K562 (cell line): ENCODE measurements at regions not wholly inside any gene's neighbourhood (a gene's known extent, or its start where the extent isn't known, plus 50 kb on each side); places are given as distances from the start of the nearest gene placed in this dataset.

ENCODE experiments used
- ATAC-seq: fragments of 200-7000 bp; cut with Tn5 transposase; 3 replicates; pipeline ENCODE4 v1.9.1; 2020; ENCODE audit warnings: moderate library complexity
- BruUV-seq: library from RNA; stranded (reverse); fragments of 400-500 nt; replicated peaks from 2 replicates; lab custom pipeline; 2021; lab: Mats Ljungman, UMichigan
- CTCF ChIA-PET: fragments of 300-600 bp; formaldehyde crosslinking; extraction: SDS; loops from one replicate; lab custom pipeline; 2021; ENCODE audit warnings: low intra/inter-chr PET ratio; lab: Yijun Ruan, JAX
- POLR2A ChIA-PET: fragments of 300-600, 350-650 bp; sonication (Branson Sonifier 250); formaldehyde crosslinking; extraction: SDS; loops from one replicate; lab custom pipeline; 2021; ENCODE audit warnings: antibody characterized with exemption, inconsistent platforms; lab: Yijun Ruan, JAX
- DNase-seq, 4 experiments: peaks; one replicate each; pipeline versions ENCODE4 v3.0.0 to v3.0.0-alpha.2; 2011 to 2018; ENCODE audit warnings: low spot score in 3 of 4, mixed read lengths in 3 of 4; ENCODE audit errors: extremely low read depth in 1 of 4
- FAIRE-seq: peaks from 2 replicates; lab custom pipeline; 2011; peaks lifted over from hg19 to GRCh38; lab: Jason Lieb, UNC
- H2AFZ ChIP-seq: 2 replicates; pipeline ENCODE4 v1.6.0; 2011; ENCODE audit warnings: low read depth, low read length, control low read depth, inconsistent platforms
- H3K27ac ChIP-seq: fragments of 200-600 bp; 3 replicates; pipeline ENCODE4 v1.8.0; 2011; ENCODE audit warnings: low read depth, mild to moderate bottlenecking, control low read depth, inconsistent platforms, low read length, moderate library complexity, mixed read lengths; ENCODE audit errors: extremely low read depth
- H3K27me3 ChIP-seq, 2 experiments: fragments of 300-600 bp in 1 of 2; 2 replicates in 1 of 2; 3 replicates in 1 of 2; pipeline versions ENCODE4 v1.6.0 to v1.8.0; 2011; ENCODE audit warnings: inconsistent platforms in 2 of 2, low read length in 2 of 2, mild to moderate bottlenecking in 1 of 2, mixed read lengths in 1 of 2, moderate library complexity in 1 of 2; ENCODE audit not compliant: control insufficient read depth in 2 of 2, insufficient read depth in 2 of 2
- H3K36me3 ChIP-seq: fragments of 300-600 bp; 3 replicates; pipeline ENCODE4 v1.8.0; 2011; ENCODE audit warnings: mild to moderate bottlenecking, low read length, inconsistent platforms; ENCODE audit not compliant: control insufficient read depth, insufficient read depth
- H3K4me1 ChIP-seq, 2 experiments: fragments of 200-600 bp in 1 of 2; replicated peaks in 1 of 2; 2 replicates in 1 of 2; 3 replicates in 1 of 2; pipeline versions ENCODE4 v1.5.1 to v1.8.0; 2011; ENCODE audit warnings: inconsistent platforms in 2 of 2, low read length in 2 of 2, mild to moderate bottlenecking in 1 of 2, mixed read lengths in 1 of 2, moderate library complexity in 1 of 2; ENCODE audit not compliant: control insufficient read depth in 2 of 2, insufficient read depth in 2 of 2
- H3K4me2 ChIP-seq: 2 replicates; pipeline ENCODE4 v1.6.1; 2011; ENCODE audit warnings: low read length, control low read depth, inconsistent platforms, mixed read lengths; ENCODE audit not compliant: insufficient read depth
- H3K4me3 ChIP-seq: fragments of 200-600 bp; sonication (generic), shearing (Covaris generic); 2 replicates; pipeline ENCODE4 v1.5.1; 2016; ENCODE audit warnings: control low read depth, inconsistent platforms
- H3K79me2 ChIP-seq: fragments of 200-600 bp; 3 replicates; pipeline ENCODE4 v1.8.0; 2011; ENCODE audit warnings: low read length, inconsistent platforms; ENCODE audit not compliant: control insufficient read depth, insufficient read depth
- H3K9ac ChIP-seq, 2 experiments: 2 replicates each; pipeline versions ENCODE4 v1.6.0 to v1.6.1; 2011; ENCODE audit warnings: low read depth in 2 of 2, low read length in 2 of 2, control low read depth in 1 of 2, inconsistent platforms in 1 of 2, mild to moderate bottlenecking in 1 of 2, mixed read lengths in 1 of 2; ENCODE audit not compliant: insufficient read depth in 1 of 2
- H3K9me1 ChIP-seq: one replicate; pipeline ENCODE4 v1.6.0; 2011; ENCODE audit warnings: inconsistent platforms, mild to moderate bottlenecking, low read length, moderate library complexity; ENCODE audit not compliant: control insufficient read depth, insufficient read depth
- H3K9me3 ChIP-seq: replicated peaks from 2 replicates; pipeline ENCODE4 v1.5.1; 2011; ENCODE audit warnings: low read depth, low read length, inconsistent platforms; ENCODE audit not compliant: control insufficient read depth, insufficient read depth
- H4K20me1 ChIP-seq: replicated peaks from 2 replicates; pipeline ENCODE4 v1.6.1; 2011; ENCODE audit warnings: low read length, inconsistent platforms, mixed read lengths; ENCODE audit not compliant: control insufficient read depth, insufficient read depth
- DNMT1 ChIP-seq: fragments of 450-650 bp; IDR thresholded peaks from 2 replicates; pipeline ENCODE4 v1.6.1; 2016; ENCODE audit warnings: antibody characterized with exemption, mild to moderate bottlenecking
- ERF ChIP-seq: fragments of 450-650 bp; formaldehyde crosslinking; IDR thresholded peaks from 2 replicates; pipeline ENCODE4 v1.4.0; 2020; ENCODE audit warnings: mild to moderate bottlenecking, mixed read lengths
- HNRNPH1 ChIP-seq: fragments of 200-400 bp; formaldehyde crosslinking; optimal IDR thresholded peaks from 2 replicates; pipeline ENCODE3; 2017; ENCODE audit warnings: low read depth, mild to moderate bottlenecking, low read length, moderate library complexity
- MAFG ChIP-seq: fragments of 450-650 bp; conservative IDR thresholded peaks from 2 replicates; pipeline ENCODE4 v1.6.1; 2016; ENCODE audit warnings: missing genetic modification characterization, missing compliant biosample characterization
- NFIX ChIP-seq: fragments of 250-450 bp; sonication (Bioruptor Pico); IDR thresholded peaks from 2 replicates; pipeline ENCODE4 v1.4.0; 2020; ENCODE audit warnings: low read depth, mild to moderate bottlenecking, moderate library complexity
- PHF20 ChIP-seq: fragments of 450-650 bp; IDR thresholded peaks from 2 replicates; pipeline ENCODE4 v1.6.1; 2018; ENCODE audit not compliant: partially characterized antibody
- ZNF143 ChIP-seq: sonication (generic); formaldehyde crosslinking; IDR thresholded peaks from 2 replicates; pipeline ENCODE4 v1.9.0; 2022; ENCODE audit warnings: mild to moderate bottlenecking, missing genetic modification reagents
- ZNF212 ChIP-seq: fragments of 450-650 bp; formaldehyde crosslinking; IDR thresholded peaks from 2 replicates; pipeline ENCODE4 v1.4.0; 2020; ENCODE audit warnings: mild to moderate bottlenecking
- ZNF224 ChIP-seq: sonication (generic); formaldehyde crosslinking; IDR thresholded peaks from 2 replicates; pipeline ENCODE4 v1.8.0; 2022; ENCODE audit warnings: mild to moderate bottlenecking, missing genetic modification reagents
- ZNF3 ChIP-seq: fragments of 250-450 bp; sonication (Bioruptor Pico); IDR thresholded peaks from 2 replicates; pipeline ENCODE4 v1.5.0; 2021; ENCODE audit warnings: mild to moderate bottlenecking, moderate library complexity
- ZNF77 ChIP-seq: fragments of 250-450 bp; sonication (Bioruptor Pico); IDR thresholded peaks from 2 replicates; pipeline ENCODE4 v1.5.0; 2020
- WGBS: fragments of 100-300 bp; shearing (Covaris generic); methylation state at CpG from one replicate; pipeline ENCODE4 v1.1.6; 2016; ENCODE audit warnings: low coverage, mixed read lengths; ENCODE audit not compliant: insufficient coverage; ENCODE audit errors: missing lambda C conversion rate; 5-methylcytosine and 5-hydroxymethylcytosine counted together
- in situ Hi-C: fragments of 300-500 bp; cut with MboI; formaldehyde crosslinking; loops from 4 replicates; pipeline ENCODE4 v1.15.0; 2018; ENCODE audit warnings: inconsistent platforms, mixed read lengths
- intact Hi-C: fragments of 100-400 bp; cut with micrococcal nuclease; formaldehyde crosslinking; loops from 2 replicates; pipeline ENCODE4 v1.14.2; 2022
- TF ChIP-seq, protein P1 (sequence below): fragments of 250-450 bp; sonication (Bioruptor Pico); IDR thresholded peaks from 2 replicates; pipeline ENCODE4 v1.9.0; 2021; ENCODE audit warnings: mild to moderate bottlenecking
- TF ChIP-seq, protein P2 (sequence below): fragments of 450-650 bp; IDR thresholded peaks from 2 replicates; pipeline ENCODE4 v1.6.1; 2017; ENCODE audit warnings: mild to moderate bottlenecking, moderate library complexity

DNA sequence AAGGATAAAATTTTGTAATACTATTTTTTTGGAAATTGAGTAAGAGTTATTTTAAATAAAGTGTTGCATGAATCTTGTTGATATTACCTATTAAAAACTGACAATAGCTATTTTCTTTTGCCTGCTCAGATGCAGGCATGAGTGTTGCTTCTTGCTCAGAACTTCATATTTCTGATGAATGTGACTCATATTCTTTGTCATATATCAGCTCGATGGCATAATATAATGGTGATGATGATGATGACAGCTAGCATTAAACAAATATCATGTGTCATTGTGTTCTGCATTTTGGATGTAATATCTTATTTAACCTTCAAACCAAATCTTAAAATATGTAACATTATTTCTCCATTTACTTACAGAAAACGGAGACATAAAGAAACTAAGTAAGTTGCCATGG, 605.5 kb upstream of the FOXG1 start:
- no peak for FAIRE-seq
- Histone ChIP-seq H3K27ac (no peak overlapping the region), H2AFZ (no peak overlapping the region), H3K9ac (no peak overlapping the region), H3K4me2 (no peak overlapping the region), H3K4me3 (no peak overlapping the region), H4K20me1 (no peaks in the 10 kb centered on the region), H3K4me1 (no peaks in the 10 kb centered on the region), H3K36me3 (no peaks in the 10 kb centered on the region), H3K79me2 (no peaks in the 10 kb centered on the region), H3K9me3 (no peaks in the 10 kb centered on the region), H3K27me3 (no peaks in the 10 kb centered on the region), H3K9me1 (no peaks in the 10 kb centered on the region)
- no peak for TF ChIP-seq ZNF212 (CRISPR knock-in tag)
- TF ChIP-seq MAFG (tag), result no peak
- TF ChIP-seq, protein P1, sequence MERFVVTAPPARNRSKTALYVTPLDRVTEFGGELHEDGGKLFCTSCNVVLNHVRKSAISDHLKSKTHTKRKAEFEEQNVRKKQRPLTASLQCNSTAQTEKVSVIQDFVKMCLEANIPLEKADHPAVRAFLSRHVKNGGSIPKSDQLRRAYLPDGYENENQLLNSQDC (CRISPR knock-in tag), result no peak
- TF ChIP-seq ZNF224, result no peak
- no peak for TF ChIP-seq ZNF143 (CRISPR knock-in tag)
- TF ChIP-seq ERF (CRISPR knock-in tag), result no peak
- no peak for TF ChIP-seq ZNF3 (CRISPR knock-in tag)
- TF ChIP-seq NFIX (CRISPR knock-in tag), result no peak
- no peak for TF ChIP-seq DNMT1
- TF ChIP-seq HNRNPH1, result no peak
- no peak for TF ChIP-seq ZNF77 (CRISPR knock-in tag)
- TF ChIP-seq, protein P2, sequence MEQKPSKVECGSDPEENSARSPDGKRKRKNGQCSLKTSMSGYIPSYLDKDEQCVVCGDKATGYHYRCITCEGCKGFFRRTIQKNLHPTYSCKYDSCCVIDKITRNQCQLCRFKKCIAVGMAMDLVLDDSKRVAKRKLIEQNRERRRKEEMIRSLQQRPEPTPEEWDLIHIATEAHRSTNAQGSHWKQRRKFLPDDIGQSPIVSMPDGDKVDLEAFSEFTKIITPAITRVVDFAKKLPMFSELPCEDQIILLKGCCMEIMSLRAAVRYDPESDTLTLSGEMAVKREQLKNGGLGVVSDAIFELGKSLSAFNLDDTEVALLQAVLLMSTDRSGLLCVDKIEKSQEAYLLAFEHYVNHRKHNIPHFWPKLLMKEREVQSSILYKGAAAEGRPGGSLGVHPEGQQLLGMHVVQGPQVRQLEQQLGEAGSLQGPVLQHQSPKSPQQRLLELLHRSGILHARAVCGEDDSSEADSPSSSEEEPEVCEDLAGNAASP, result no peak
- TF ChIP-seq PHF20, result no peak
- no TSS peak for BruUV-seq
- in situ Hi-C loops, result no loop called here
- ChIA-PET POLR2A (no interaction called here), CTCF (no interaction called here)
- 0% methylated on average over 1 of the region's 2 CpGs for WGBS
- intact Hi-C loops, result no loop called here
- DNase-seq, result no peak
- ATAC-seq, result no peak
